Stimulated activated CD8-positive, alpha-beta memory T cell treated with anti-CD3 and anti-CD28 coated beads, Interleukin-4, amount 100 ng/mL, for 1 hour (primary cell): ENCODE measurements at regions not wholly inside any gene's neighbourhood (a gene's known extent, or its start where the extent isn't known, plus 50 kb on each side); places are given as distances from the start of the nearest gene placed in this dataset.
"Not testable (repeated sequence)": the region's sequence is repeated elsewhere in the genome, so short reads cannot be mapped to it uniquely, and the experiment has no call there.

ENCODE experiments used
- DNase-seq, 2 donors: peaks; one replicate each; pipeline ENCODE4 v3.0.0-alpha.2; 2020; ENCODE audit warnings: low read depth in 2 of 2, low spot score in 1 of 2

DNA sequence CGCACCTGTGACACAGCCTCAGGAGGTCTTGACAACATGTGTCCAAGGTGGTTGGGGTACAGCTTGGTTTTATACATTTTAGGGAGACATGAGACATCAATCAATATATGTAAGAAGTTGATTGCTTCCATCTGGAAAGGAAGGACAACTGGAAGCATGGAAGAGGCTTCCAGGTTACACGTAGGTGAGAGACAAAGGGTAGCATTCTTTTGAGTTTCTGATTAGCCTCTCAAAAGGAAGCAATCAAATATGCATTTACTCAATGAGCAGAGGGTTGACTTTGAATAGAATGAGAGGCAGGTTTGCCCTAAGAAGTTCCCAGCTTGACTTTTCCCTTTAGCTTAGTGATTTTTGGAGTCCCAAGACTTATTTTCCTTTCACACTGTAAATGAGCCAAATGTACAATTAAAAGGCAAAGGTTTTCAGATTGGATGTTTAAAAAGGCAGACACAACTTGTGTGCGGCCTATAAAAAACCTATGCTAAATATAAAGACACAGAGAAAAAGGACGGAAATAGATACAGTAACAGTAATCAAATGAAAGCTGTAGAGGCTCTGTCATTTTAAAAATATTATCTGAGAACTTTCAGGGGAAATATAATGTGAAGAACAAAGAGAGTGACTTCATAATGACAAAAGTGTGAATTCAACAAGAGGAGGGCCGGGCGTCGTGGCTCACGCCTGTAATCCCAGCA lies 65.7 kb upstream of the LANCL2 start:
- no peak for DNase-seq

DNA sequence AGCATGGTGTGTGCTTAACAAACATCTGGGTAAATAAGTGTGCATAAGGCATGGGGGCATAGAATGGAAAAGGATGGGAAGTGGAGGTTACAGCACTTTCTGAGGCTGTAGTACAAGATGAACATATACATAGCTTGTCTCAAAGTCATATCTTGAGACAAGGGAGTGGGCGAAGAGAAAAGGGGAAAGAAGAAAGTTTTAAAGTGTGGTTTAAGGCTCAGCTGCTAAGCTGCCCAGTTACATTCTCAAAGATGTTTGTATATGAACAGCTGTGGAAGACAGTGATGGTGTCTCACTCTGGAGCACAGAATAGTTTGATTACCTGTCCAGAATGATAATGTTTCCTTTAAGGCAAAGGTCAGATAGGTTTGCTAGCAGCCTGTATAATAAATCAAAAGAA lies 61.9 kb upstream of the LANCL2 start:
- no peak for DNase-seq

DNA sequence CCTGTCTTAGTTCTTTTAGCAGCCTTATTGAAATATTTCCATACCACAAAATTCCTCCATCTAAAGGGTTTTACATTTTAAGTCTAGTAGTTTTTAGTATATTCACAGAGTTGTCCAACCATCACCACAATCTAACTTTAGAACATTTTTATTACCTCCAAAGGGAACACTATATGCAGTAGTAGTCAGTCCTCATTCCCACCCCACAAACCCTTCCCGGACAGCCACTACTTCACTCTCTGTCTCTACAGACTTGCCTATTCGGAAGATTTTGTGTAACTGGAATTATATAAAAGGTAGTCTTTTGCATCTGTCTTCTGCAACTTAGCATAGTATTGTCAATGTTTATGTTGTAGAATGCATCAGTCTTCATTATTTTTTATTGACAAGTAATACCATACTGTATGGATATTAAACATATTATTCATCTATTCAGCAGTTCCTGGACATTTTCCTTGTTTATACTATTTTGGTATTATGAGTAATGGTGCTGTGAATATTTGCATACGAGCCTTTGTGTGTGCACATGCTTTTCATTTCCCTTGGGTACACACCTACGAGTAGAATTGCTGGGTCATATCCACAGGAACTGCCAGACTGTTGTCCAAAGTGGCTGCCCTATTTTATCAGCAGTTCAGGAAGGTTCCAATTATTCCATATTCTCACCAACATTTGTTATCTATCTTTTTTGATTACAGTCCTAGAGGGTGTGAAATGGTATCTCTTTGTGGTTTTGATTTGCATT lies 60.9 kb upstream of the LANCL2 start:
- no peak for DNase-seq

- no peak for DNase-seq
Measured at GRCh38 chr7:55305135-55305534, 60.0 kb upstream of the LANCL2 start.

DNA sequence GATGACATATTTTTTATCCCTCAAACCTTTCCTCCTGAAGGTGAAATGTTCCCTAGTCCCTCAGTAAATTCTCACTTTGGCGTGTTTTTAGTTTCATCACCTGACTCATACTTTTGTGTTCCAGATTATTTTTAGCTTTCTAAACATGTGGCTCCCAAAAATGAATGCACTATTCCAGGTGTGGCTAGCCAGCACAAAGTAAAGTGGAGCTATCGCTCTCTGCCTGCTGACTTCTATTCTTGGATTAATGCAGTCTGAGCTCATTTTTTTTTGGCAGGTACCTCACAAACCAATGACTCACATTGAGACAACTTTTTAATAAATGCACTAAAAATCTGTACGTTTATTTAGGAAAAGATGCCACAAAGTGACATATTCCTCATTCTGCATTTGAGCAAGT lies 58.8 kb upstream of the LANCL2 start:
- DNase-seq, result no peak

- no peak for DNase-seq
Measured at GRCh38 chr7:55307123-55307916, 57.8 kb upstream of the LANCL2 start.

DNA sequence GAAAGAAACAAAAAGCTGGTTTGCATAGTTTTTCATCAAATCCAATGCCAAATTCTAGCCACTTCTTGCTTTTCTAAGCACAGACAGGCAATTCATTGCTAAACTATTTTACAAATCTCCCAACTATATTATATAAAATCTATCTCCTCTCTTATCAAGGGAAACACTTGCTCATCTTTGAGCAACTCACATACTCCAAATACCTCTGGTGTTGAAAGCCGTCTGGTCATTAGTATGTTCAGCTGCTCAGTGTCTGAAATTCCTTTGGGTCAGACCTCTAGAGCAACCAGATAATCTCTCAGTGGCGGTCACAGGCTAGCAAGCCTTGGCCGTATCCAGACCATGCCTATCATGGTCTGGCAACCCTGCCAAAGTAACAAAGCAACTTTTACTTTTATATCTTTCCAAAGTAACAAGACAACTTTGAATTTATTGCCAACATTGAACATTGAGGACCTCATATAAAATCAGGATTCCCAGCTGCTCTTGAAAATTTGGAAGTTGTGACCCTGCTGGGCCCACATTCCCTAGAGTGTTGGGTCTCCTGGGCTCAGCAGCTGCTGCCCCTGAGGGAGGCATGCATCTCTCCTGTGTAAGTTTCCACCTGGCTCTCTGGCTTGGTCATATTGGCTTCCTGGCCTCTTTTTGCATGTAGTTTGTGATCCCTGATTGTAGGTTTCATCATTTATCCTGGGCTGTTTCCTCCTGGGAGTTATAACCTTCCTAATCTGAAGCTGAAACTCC lies 56.8 kb upstream of the LANCL2 start:
- DNase-seq, result no peak

DNA sequence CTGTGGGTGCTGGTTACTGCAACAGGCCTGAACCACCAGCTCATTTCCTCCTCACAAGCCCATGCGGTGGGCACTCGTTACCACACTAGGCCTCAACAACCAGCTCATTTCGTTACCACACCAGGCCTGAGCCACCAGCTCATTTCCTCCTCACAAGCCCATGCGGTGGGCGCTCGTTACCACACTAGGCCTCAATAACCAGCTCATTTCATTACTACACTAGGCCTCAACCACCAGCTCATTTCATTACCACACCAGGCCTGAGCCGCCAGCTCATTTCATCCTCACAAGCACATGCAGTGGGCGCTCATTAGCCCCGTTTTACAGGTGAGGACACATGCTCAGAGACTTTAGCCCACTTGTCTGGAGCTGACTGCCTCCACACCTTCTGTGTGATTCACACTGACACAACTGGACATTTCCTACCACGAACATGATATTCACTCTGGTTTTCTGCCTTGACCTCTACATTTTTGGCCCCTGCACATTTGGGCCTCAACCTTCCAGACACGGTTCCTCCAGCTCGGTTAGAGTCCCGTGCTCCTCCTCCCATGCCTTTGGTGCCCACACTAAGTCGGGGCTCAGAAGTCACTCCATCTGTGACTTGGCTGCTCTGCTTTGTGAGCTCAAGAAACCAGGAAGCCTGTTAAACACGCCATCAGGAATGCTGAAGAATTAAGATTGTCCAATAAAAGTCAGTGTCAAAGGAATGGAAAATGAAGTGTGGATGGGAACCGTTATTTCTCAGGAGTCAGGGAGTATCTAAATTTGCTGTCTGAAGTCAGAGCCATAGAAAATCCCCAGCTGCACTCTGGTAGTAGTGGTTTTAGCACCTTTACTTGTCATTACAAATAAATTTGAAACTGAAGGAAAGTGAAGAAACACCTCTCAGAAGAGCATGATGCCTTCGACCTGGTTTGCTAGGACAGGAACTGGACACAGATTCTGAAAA lies 55.8 kb upstream of the LANCL2 start:
- peak; percentile 21 to 22 for DNase-seq

DNA sequence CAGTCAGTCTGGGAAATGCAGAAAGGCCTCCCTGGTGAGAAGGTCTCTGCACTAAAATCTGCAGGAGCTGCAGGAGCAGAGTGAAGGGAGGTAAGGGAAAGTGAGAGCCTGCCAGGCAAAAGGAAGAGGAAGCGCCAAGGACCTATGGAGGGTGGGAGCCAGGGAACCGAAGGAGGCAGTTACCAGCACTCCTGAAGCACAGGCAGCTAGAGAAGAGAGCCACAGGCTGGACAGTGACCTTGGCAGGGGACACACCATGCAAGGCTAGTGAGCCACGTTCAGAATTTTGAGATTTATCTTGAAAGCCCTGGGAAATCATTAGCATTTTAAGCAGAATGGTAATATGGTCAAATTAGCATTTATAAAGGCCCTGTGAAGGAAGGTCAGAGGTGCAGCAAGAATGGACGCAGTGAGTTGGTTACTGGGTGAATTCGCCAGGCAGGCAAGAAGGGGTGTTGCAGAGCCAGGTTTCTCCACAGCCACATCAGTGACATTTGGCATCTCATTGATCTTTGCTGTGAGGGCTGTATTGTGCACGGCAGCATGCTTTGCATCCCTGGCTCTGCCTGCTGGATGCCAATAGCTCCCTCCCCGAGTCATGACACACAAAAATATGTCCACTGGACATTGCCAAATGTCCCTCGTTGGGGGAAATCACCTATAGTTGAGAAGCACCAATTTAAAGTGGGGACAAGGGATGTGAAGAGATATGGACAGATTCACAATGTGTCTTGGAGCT lies 54.7 kb upstream of the LANCL2 start:
- DNase-seq, result no peak

DNA sequence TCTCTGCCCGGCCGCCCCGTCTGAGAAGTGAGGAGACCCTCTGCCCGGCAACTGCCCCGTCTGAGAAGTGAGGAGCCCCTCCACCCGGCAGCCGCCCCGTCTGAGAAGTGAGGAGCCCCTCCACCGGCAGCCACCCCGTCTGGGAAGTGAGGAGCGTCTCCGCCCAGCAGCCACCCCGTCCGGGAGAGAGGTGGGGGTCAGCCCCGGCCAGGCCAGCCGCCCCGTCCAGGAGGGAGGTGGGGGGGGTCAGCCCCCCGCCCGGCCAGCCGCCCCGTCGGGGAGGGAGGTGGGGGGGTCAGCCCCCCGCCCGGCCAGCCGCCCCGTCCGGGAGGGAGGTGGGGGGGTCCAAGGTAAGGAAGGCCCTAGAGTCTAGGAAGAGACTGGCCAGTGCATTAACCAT lies 53.2 kb upstream of the LANCL2 start:
- DNase-seq, result not testable (repeated sequence)

GRCh38 chr7:55313671-55314070 lies 51.5 kb upstream of the LANCL2 start:
- DNase-seq, result not testable (repeated sequence)

- DNase-seq, result no peak
Measured at GRCh38 chr7:55314967-55315366, 50.2 kb upstream of the LANCL2 start.
